Mesenchymal stem cell (in vitro differentiated cells and primary cell): ENCODE measurements at regions not wholly inside any gene's neighbourhood (a gene's known extent, or its start where the extent isn't known, plus 50 kb on each side); places are given as distances from the start of the nearest gene placed in this dataset.

Experiments
- DNase-seq: peaks from one replicate; pipeline ENCODE4 v3.0.0-alpha.2; 2013
- H2AFZ ChIP-seq: one replicate; pipeline ENCODE4 v1.6.1; 2013; ENCODE audit warnings: low read depth, mild to moderate bottlenecking, control low read depth, inconsistent platforms, low read length, moderate library complexity
- H2AK5ac ChIP-seq: 2 replicates; pipeline ENCODE4 v1.6.1; 2013; ENCODE audit warnings: low read length, moderate library complexity, mild to moderate bottlenecking, inconsistent platforms; ENCODE audit not compliant: severe bottlenecking
- H2BK120ac ChIP-seq: one replicate; pipeline ENCODE4 v1.6.1; 2013; ENCODE audit warnings: low read depth, mild to moderate bottlenecking, inconsistent platforms, low read length, moderate library complexity
- H2BK12ac ChIP-seq, 2 experiments: one replicate each; pipeline ENCODE4 v1.6.1; 2013; ENCODE audit warnings: inconsistent platforms in 2 of 2, low read length in 2 of 2, mild to moderate bottlenecking in 2 of 2, moderate library complexity in 2 of 2, control low read depth in 1 of 2
- H2BK15ac ChIP-seq: one replicate; pipeline ENCODE4 v1.6.1; 2013; ENCODE audit warnings: mild to moderate bottlenecking, low read depth, inconsistent platforms; ENCODE audit not compliant: poor library complexity, severe bottlenecking
- H2BK5ac ChIP-seq: 2 replicates; pipeline ENCODE4 v1.6.1; 2013; ENCODE audit warnings: low read depth, mild to moderate bottlenecking, low read length, control low read depth, inconsistent platforms; ENCODE audit not compliant: poor library complexity, severe bottlenecking
- H3K14ac ChIP-seq, 2 experiments: one replicate each; pipeline ENCODE4 v1.6.1; 2013; ENCODE audit warnings: inconsistent platforms in 2 of 2, low read length in 2 of 2, control low read depth in 1 of 2, mild to moderate bottlenecking in 1 of 2, moderate library complexity in 1 of 2
- H3K18ac ChIP-seq, 2 experiments: one replicate each; pipeline ENCODE4 v1.6.1; 2013; ENCODE audit warnings: inconsistent platforms in 2 of 2, low read length in 2 of 2, control low read depth in 1 of 2, low read depth in 1 of 2, mild to moderate bottlenecking in 1 of 2
- H3K23ac ChIP-seq, 2 experiments: one replicate each; pipeline ENCODE4 v1.6.1; 2013; ENCODE audit warnings: inconsistent platforms in 2 of 2, low read length in 2 of 2, mild to moderate bottlenecking in 2 of 2, moderate library complexity in 2 of 2, control low read depth in 1 of 2
- H3K27ac ChIP-seq: 2 replicates; pipeline ENCODE4 v1.5.1; 2013; ENCODE audit warnings: mild to moderate bottlenecking, moderate library complexity, low read length, control low read depth, inconsistent platforms; ENCODE audit not compliant: poor library complexity, severe bottlenecking
- H3K27me3 ChIP-seq, 2 experiments: 2 replicates each; pipeline versions ENCODE4 v1.6.1 to v1.7.0; 2013; ENCODE audit warnings: low read length in 2 of 2, mild to moderate bottlenecking in 2 of 2, moderate library complexity in 2 of 2, control low read depth in 1 of 2, inconsistent platforms in 1 of 2; ENCODE audit not compliant: control insufficient read depth in 1 of 2, insufficient read depth in 1 of 2
- H3K36me3 ChIP-seq, 2 experiments: 2 replicates each; pipeline versions ENCODE4 v1.6.1 to v1.7.0; 2013; ENCODE audit warnings: low read length in 2 of 2, control low read depth in 1 of 2, inconsistent platforms in 1 of 2, low read depth in 1 of 2, mild to moderate bottlenecking in 1 of 2; ENCODE audit not compliant: insufficient read depth in 2 of 2, control insufficient read depth in 1 of 2
- H3K4ac ChIP-seq, 2 experiments: one replicate each; pipeline ENCODE4 v1.6.1; 2013; ENCODE audit warnings: inconsistent platforms in 2 of 2, low read length in 2 of 2, mild to moderate bottlenecking in 2 of 2, moderate library complexity in 2 of 2, control low read depth in 1 of 2, low read depth in 1 of 2
- H3K4me1 ChIP-seq: 2 replicates; pipeline ENCODE4 v1.6.1; 2013; ENCODE audit warnings: low read depth, low read length, control low read depth; ENCODE audit not compliant: control insufficient read depth, insufficient read depth
- H3K4me2 ChIP-seq: 2 replicates; pipeline ENCODE4 v1.6.1; 2013; ENCODE audit warnings: low read length, mild to moderate bottlenecking, inconsistent platforms; ENCODE audit not compliant: poor library complexity, severe bottlenecking
- H3K4me3 ChIP-seq, 2 experiments: 2 replicates each; pipeline versions ENCODE4 v1.5.1 to v1.7.0; 2013; ENCODE audit warnings: low read length in 2 of 2, mild to moderate bottlenecking in 2 of 2, control low read depth in 1 of 2, low read depth in 1 of 2; ENCODE audit not compliant: insufficient read depth in 1 of 2
- H3K79me1 ChIP-seq: replicated peaks from 2 replicates; pipeline ENCODE4 v1.6.1; 2013; ENCODE audit warnings: mild to moderate bottlenecking, control low read depth, low read length, inconsistent platforms; ENCODE audit not compliant: poor library complexity, severe bottlenecking
- H3K9ac ChIP-seq: 2 replicates; pipeline ENCODE4 v1.7.0; 2013; ENCODE audit warnings: mild to moderate bottlenecking, low read length, moderate library complexity
- H3K9me3 ChIP-seq: 2 replicates; pipeline ENCODE4 v1.7.0; 2013; ENCODE audit warnings: mild to moderate bottlenecking, low read length; ENCODE audit not compliant: control insufficient read depth
- H4K8ac ChIP-seq: one replicate; pipeline ENCODE4 v1.6.1; 2013; ENCODE audit warnings: inconsistent platforms, mild to moderate bottlenecking, low read length, moderate library complexity
- H4K91ac ChIP-seq: one replicate; pipeline ENCODE4 v1.6.1; 2013; ENCODE audit warnings: mild to moderate bottlenecking, low read length, inconsistent platforms
- WGBS: methylation state at CpG from one replicate; pipeline ENCODE4 v1.1.7; 2013; ENCODE audit warnings: mixed read lengths; 5-methylcytosine and 5-hydroxymethylcytosine counted together

DNA sequence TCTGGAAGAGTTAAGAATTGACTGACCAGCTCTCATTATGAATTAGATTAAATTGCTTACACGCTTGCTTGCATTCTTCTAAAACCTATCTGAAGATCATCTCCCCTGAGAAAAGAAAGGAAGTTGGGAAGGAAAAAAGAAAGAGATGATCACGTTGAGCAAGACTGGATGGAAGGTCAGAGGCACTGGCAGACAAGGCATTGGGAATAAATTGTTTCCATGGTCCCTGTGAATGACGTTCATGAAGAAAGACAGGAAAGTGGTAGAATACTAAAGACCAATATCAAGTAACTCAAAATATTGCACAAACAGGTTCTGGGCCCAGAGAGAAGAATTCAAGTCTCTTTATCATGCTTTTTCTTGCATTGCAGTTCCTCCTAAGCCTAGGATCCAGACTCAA, 1045.4 kb upstream of the MAP3K7 start:
- Histone ChIP-seq H3K36me3 (no peaks in the 10 kb centered on the region), H3K9me3 (peaks cover 6% of the 10 kb centered on the region), H3K79me1 (no peaks in the 10 kb centered on the region), H3K4me1 (peaks cover 1% of the 10 kb centered on the region), H3K14ac (no peak overlapping the region), H3K4me2 (no peak overlapping the region), H3K23ac (no peak overlapping the region), H2AK5ac (no peak overlapping the region), H3K4me3 (no peak overlapping the region), H3K27ac (no peak overlapping the region), H4K8ac (no peak overlapping the region), H4K91ac (no peak overlapping the region), H3K27me3 (no peaks in the 10 kb centered on the region), H2AFZ (no peak overlapping the region), H2BK15ac (no peak overlapping the region), H2BK120ac (no peak overlapping the region), H3K4ac (no peak overlapping the region), H2BK5ac (no peak overlapping the region), H3K18ac (no peak overlapping the region), H3K9ac (no peak overlapping the region), H2BK12ac (no peak overlapping the region)
- DNase-seq, result no peak
- 33% methylated on average over 1 of the region's 3 CpGs for WGBS

DNA sequence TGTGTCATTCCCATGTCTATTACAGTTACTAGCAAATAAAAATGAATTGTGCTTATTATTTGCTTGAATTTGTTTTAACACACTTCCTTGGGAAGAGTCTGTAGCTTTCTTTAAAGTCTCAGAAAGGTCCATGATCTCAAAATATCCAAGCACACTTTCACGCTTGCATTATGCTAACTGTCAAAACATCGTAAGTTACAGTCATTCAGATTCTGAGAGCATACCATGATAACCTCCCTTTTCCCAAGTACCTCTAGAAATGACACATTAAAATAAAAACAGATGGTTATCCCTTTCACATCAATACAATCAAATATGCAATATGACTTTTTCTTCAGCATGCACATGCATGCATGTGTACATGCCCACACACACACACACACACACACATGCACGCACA, 1044.4 kb upstream of the MAP3K7 start:
- Histone ChIP-seq H3K27ac (no peak overlapping the region), H3K4me1 (peaks cover 1% of the 10 kb centered on the region), H3K9me3 (peaks cover 6% of the 10 kb centered on the region), H3K23ac (no peak overlapping the region), H3K4me3 (no peak overlapping the region), H3K4me2 (no peak overlapping the region), H2BK12ac (no peak overlapping the region), H4K8ac (no peak overlapping the region), H4K91ac (no peak overlapping the region), H3K9ac (no peak overlapping the region), H2BK120ac (no peak overlapping the region), H3K14ac (no peak overlapping the region), H3K36me3 (no peaks in the 10 kb centered on the region), H3K27me3 (no peaks in the 10 kb centered on the region), H2AK5ac (no peak overlapping the region), H2BK5ac (no peak overlapping the region), H3K79me1 (no peaks in the 10 kb centered on the region), H2AFZ (no peak overlapping the region), H3K18ac (no peak overlapping the region), H3K4ac (no peak overlapping the region), H2BK15ac (no peak overlapping the region)
- WGBS, result 96% methylated on average over 2 of the region's 3 CpGs
- DNase-seq, result no peak

DNA sequence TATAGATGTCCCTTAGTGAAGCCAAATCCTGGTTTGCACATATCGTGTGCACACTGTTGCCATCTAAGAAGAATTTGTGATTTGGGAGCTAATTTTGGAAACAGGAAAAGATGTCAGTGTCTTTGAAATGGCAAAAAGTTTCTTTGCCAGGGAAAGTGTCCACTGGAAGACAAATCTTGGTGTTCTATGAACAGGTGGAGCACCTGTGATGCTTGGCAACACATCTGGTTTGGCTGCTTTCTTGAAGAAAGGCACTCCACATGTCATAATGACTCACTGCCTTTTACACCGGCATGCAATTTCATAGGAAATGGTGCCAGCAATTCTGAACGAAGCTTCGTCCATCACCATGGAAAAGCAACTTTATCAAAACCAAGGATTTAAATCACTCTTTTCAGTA, 1040.0 kb upstream of the MAP3K7 start:
- Histone ChIP-seq H3K4ac (no peak overlapping the region), H3K9me3 (peaks cover 6% of the 10 kb centered on the region), H3K14ac (no peak overlapping the region), H3K79me1 (no peaks in the 10 kb centered on the region), H4K8ac (no peak overlapping the region), H3K4me2 (no peak overlapping the region), H2BK12ac (no peak overlapping the region), H2BK15ac (no peak overlapping the region), H2BK120ac (no peak overlapping the region), H3K23ac (no peak overlapping the region), H3K9ac (no peak overlapping the region), H3K18ac (no peak overlapping the region), H4K91ac (no peak overlapping the region), H3K27me3 (no peaks in the 10 kb centered on the region), H2AK5ac (no peak overlapping the region), H3K27ac (no peak overlapping the region), H2BK5ac (no peak overlapping the region), H3K36me3 (no peaks in the 10 kb centered on the region), H3K4me1 (no peaks in the 10 kb centered on the region), H2AFZ (no peak overlapping the region), H3K4me3 (no peak overlapping the region)
- 91% methylated on average over 1 of the region's 4 CpGs for WGBS
- no peak for DNase-seq

DNA sequence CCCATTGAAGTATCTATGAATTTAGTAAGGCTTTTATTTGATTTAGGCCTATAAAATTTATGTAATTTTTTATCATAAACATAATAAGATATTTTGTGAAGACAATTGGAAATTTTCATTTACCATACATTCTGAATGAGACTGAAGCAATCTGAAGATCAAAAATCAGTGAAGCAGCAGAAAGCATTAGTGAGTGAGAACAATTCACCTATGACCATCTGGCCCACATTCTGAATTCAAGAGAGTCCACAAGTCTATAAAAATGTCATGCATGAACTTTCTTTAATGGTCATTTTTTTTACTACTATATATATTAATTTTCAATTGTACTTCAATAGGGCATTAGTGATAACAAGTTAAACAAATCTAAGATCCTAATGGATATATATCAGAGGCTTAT, 1026.6 kb upstream of the MAP3K7 start:
- Histone ChIP-seq H2BK120ac (no peak overlapping the region), H3K18ac (no peak overlapping the region), H4K8ac (no peak overlapping the region), H3K4me3 (no peak overlapping the region), H3K4me1 (no peaks in the 10 kb centered on the region), H3K23ac (no peak overlapping the region), H3K27ac (no peak overlapping the region), H2BK5ac (no peak overlapping the region), H3K9ac (no peak overlapping the region), H3K36me3 (no peaks in the 10 kb centered on the region), H3K4me2 (no peak overlapping the region), H3K4ac (no peak overlapping the region), H3K79me1 (no peaks in the 10 kb centered on the region), H4K91ac (no peak overlapping the region), H2BK15ac (no peak overlapping the region), H2BK12ac (no peak overlapping the region), H2AFZ (no peak overlapping the region), H3K27me3 (no peaks in the 10 kb centered on the region), H2AK5ac (no peak overlapping the region), H3K14ac (no peak overlapping the region), H3K9me3 (no peaks in the 10 kb centered on the region)
- DNase-seq, result no peak
